OCI-LY1 (cell line): ENCODE measurements at regions not wholly inside any gene's neighbourhood (a gene's known extent, or its start where the extent isn't known, plus 50 kb on each side); places are given as distances from the start of the nearest gene placed in this dataset.

ENCODE experiments used
- H2AFZ ChIP-seq: fragments of 200-600 bp; sonication (generic), shearing (Covaris generic); 2 replicates; pipeline ENCODE4 v1.6.0; 2014; ENCODE audit warnings: antibody characterized with exemption, mild to moderate bottlenecking, low read length
- H3F3A ChIP-seq: fragments of 200-600 bp; sonication (generic), shearing (Covaris generic); 2 replicates; pipeline ENCODE4 v1.6.0; 2014; ENCODE audit warnings: mild to moderate bottlenecking, antibody characterized with exemption, low read length, moderate library complexity; ENCODE audit not compliant: insufficient read depth
- H3K27ac ChIP-seq: fragments of 200-600 bp; sonication (generic); 2 replicates; pipeline ENCODE4 v1.5.1; 2014; ENCODE audit warnings: low read length, mixed run types, mild to moderate bottlenecking, low read depth; ENCODE audit not compliant: poor library complexity, severe bottlenecking
- H3K27me3 ChIP-seq: fragments of 200-600 bp; sonication (generic); 2 replicates; pipeline ENCODE4 v1.6.0; 2014; ENCODE audit warnings: antibody characterized with exemption, mild to moderate bottlenecking, low read length, moderate library complexity; ENCODE audit not compliant: insufficient read depth
- H3K36me3 ChIP-seq: fragments of 200-600 bp; sonication (generic); 2 replicates; pipeline ENCODE4 v1.6.1; 2014; ENCODE audit warnings: mild to moderate bottlenecking, antibody characterized with exemption, low read length, moderate library complexity, mixed read lengths; ENCODE audit not compliant: insufficient read depth
- H3K4me1 ChIP-seq: fragments of 200-600 bp; sonication (generic); 2 replicates; pipeline ENCODE4 v1.5.1; 2014; ENCODE audit warnings: mild to moderate bottlenecking, low read length, moderate library complexity; ENCODE audit not compliant: insufficient read depth, severe bottlenecking
- H3K4me2 ChIP-seq: fragments of 200-600 bp; sonication (generic), shearing (Covaris generic); 2 replicates; pipeline ENCODE4 v1.6.1; 2014; ENCODE audit warnings: low read length
- H3K4me3 ChIP-seq: fragments of 200-600 bp; sonication (generic); 2 replicates; pipeline ENCODE4 v1.5.1; 2014; ENCODE audit warnings: low read length, low read depth, mild to moderate bottlenecking, mixed read lengths; ENCODE audit not compliant: poor library complexity, severe bottlenecking
- H3K79me2 ChIP-seq: fragments of 200-600 bp; shearing (Covaris generic); 2 replicates; pipeline ENCODE4 v1.6.1; 2016; ENCODE audit warnings: mixed run types, low read length, mixed read lengths; ENCODE audit not compliant: insufficient read depth
- H3K9ac ChIP-seq: fragments of 200-600 bp; sonication (generic), shearing (Covaris generic); 2 replicates; pipeline ENCODE4 v1.6.1; 2014; ENCODE audit warnings: mild to moderate bottlenecking, low read length, mixed read lengths
- H3K9me2 ChIP-seq: fragments of 200-600 bp; sonication (generic), shearing (Covaris generic); 2 replicates; pipeline ENCODE4 v1.6.1; 2014; ENCODE audit warnings: low read depth, mild to moderate bottlenecking, low read length, mixed read lengths
- H3K9me3 ChIP-seq: fragments of 200-600 bp; shearing (Covaris generic); 2 replicates; pipeline ENCODE4 v1.6.1; 2014; ENCODE audit warnings: low read length, mixed read lengths
- H4K20me1 ChIP-seq: fragments of 200-600 bp; sonication (generic), shearing (Covaris generic); 2 replicates; pipeline ENCODE4 v1.6.0; 2016; ENCODE audit warnings: mild to moderate bottlenecking, low read length; ENCODE audit not compliant: insufficient read depth
- EZH2 ChIP-seq: fragments of 200-600 bp; sonication (generic), shearing (Covaris generic); IDR thresholded peaks from 2 replicates; pipeline ENCODE4 v1.8.0; 2017; ENCODE audit warnings: borderline replicate concordance, mixed run types, mild to moderate bottlenecking, antibody characterized with exemption, low read length, moderate library complexity, mixed read lengths
- TF ChIP-seq, protein P1 (sequence below): fragments of 200-600 bp; sonication (generic), shearing (Covaris generic); IDR thresholded peaks from 2 replicates; pipeline ENCODE4 v1.5.1; 2017; ENCODE audit warnings: mild to moderate bottlenecking, antibody characterized with exemption, low read length, moderate library complexity, mixed read lengths

- no peaks in the 10 kb centered on the region for H3F3A ChIP-seq
Observed at GRCh38 chr2:121055088-121055487, 229.9 kb downstream of the TFCP2L1 start.

GRCh38 chr2:121055501-121055900 is 229.5 kb downstream of the TFCP2L1 start:
- Histone ChIP-seq H3K79me2 (no peaks in the 10 kb centered on the region), H3K4me2 (no peak overlapping the region), H2AFZ (no peak overlapping the region), H3K9me2 (no peaks in the 10 kb centered on the region), H3K36me3 (no peaks in the 10 kb centered on the region), H4K20me1 (no peaks in the 10 kb centered on the region), H3K27ac (no peak overlapping the region), H3K4me3 (no peak overlapping the region), H3K9ac (no peak overlapping the region), H3K27me3 (peaks cover 9% of the 10 kb centered on the region; the same call in 1 of the 2 replicates), H3K9me3 (no peaks in the 10 kb centered on the region), H3F3A (no peaks in the 10 kb centered on the region), H3K4me1 (no peaks in the 10 kb centered on the region)
- TF ChIP-seq EZH2 = no peak
- TF ChIP-seq, protein P1, sequence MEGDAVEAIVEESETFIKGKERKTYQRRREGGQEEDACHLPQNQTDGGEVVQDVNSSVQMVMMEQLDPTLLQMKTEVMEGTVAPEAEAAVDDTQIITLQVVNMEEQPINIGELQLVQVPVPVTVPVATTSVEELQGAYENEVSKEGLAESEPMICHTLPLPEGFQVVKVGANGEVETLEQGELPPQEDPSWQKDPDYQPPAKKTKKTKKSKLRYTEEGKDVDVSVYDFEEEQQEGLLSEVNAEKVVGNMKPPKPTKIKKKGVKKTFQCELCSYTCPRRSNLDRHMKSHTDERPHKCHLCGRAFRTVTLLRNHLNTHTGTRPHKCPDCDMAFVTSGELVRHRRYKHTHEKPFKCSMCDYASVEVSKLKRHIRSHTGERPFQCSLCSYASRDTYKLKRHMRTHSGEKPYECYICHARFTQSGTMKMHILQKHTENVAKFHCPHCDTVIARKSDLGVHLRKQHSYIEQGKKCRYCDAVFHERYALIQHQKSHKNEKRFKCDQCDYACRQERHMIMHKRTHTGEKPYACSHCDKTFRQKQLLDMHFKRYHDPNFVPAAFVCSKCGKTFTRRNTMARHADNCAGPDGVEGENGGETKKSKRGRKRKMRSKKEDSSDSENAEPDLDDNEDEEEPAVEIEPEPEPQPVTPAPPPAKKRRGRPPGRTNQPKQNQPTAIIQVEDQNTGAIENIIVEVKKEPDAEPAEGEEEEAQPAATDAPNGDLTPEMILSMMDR = no peak

More at GRCh38 chr2:121055088-121055487, 229.9 kb downstream of the TFCP2L1 start:
- Histone ChIP-seq H3K79me2 (no peaks in the 10 kb centered on the region), H3K9me3 (no peaks in the 10 kb centered on the region), H3K9me2 (no peaks in the 10 kb centered on the region), H3K4me2 (no peak overlapping the region), H3K4me3 (no peak overlapping the region), H3K27ac (no peak overlapping the region), H3K9ac (no peak overlapping the region), H4K20me1 (no peaks in the 10 kb centered on the region), H2AFZ (no peak overlapping the region), H3K36me3 (no peaks in the 10 kb centered on the region), H3K27me3 (peaks cover 9% of the 10 kb centered on the region; the same call in 1 of the 2 replicates), H3K4me1 (no peaks in the 10 kb centered on the region)
- no peak for TF ChIP-seq EZH2
- TF ChIP-seq, protein P1 = no peak

DNA sequence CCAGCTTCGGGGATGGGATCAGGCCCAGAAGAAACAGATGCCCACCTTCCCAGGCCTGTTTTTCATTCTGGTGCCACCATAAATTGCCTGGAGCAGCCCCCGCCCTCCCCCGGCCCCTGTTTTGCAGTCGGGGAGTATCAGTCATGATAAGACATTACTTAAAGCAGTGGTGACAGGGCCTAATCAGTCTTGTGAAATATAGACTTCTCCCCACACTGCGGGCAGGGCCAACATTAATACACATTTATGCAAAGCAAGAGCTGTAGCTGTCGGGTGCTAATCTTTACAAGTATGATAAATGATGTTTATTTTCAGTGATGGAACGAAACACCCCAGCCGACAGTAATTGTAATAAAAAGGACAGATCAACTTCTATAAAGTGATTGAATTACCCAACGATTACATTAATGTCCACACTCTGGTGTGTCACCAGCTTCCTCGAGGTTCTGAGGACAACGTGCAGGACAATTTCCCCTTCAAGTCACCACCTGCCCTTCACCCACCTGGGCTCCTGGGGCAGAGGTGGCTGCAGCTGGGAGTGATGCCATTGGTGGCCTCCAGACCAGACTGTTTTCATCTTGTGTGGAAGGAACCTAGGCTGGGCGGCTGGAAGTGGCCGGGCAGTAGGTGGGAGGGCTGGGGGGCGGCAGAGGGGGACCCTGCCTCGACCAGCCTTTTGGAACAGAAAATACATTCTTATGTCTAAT is 226.0 kb downstream of the TFCP2L1 start:
- H3K4me2 ChIP-seq = no peak overlapping the region
- no peaks in the 10 kb centered on the region for H3K9me3 ChIP-seq
- TF ChIP-seq, protein P1 = no peak
- no peak for TF ChIP-seq EZH2
- no peaks in the 10 kb centered on the region for H3K36me3 ChIP-seq
- no peaks in the 10 kb centered on the region for H3K79me2 ChIP-seq
- no peaks in the 10 kb centered on the region for H3F3A ChIP-seq
- H3K9me2 ChIP-seq = no peaks in the 10 kb centered on the region
- no peaks in the 10 kb centered on the region for H4K20me1 ChIP-seq
- no peak overlapping the region for H3K9ac ChIP-seq
- H3K4me1 ChIP-seq = no peaks in the 10 kb centered on the region
- peaks cover 9% of the 10 kb centered on the region; the same call in 1 of the 2 replicates for H3K27me3 ChIP-seq
- H3K4me3 ChIP-seq = no peak overlapping the region
- no peak overlapping the region for H3K27ac ChIP-seq
- no peak overlapping the region for H2AFZ ChIP-seq
